NCI-H2227 (cell line): ENCODE measurements at regions not wholly inside any gene's neighbourhood (a gene's known extent, or its start where the extent isn't known, plus 50 kb on each side); places are given as distances from the start of the nearest gene placed in this dataset.

ENCODE experiments used
- DNase-seq: peaks from one replicate; lab custom pipeline; 2025; ENCODE audit not compliant: unreplicated experiment; lab: John Stamatoyannopoulos, UW

GRCh38 chr20:58139849-58140786 is 88.3 kb downstream of the ANKRD60 start:
- no peak for DNase-seq

- no peak for DNase-seq
Measured at GRCh38 chr20:58138395-58138794, 90.1 kb downstream of the ANKRD60 start.

- DNase-seq = no peak
Measured at GRCh38 chr20:58137651-58138265, 90.7 kb downstream of the ANKRD60 start.

- no peak for DNase-seq
Measured at GRCh38 chr20:58137236-58137635, 91.2 kb downstream of the ANKRD60 start.

GRCh38 chr20:58136149-58136484 is 92.3 kb downstream of the ANKRD60 start:
- DNase-seq = no peak

- no peak for DNase-seq
Measured at GRCh38 chr20:58135441-58136148, 92.9 kb downstream of the ANKRD60 start.

GRCh38 chr20:58133020-58133808 is 95.2 kb downstream of the ANKRD60 start:
- no peak for DNase-seq

- DNase-seq = no peak
Measured at GRCh38 chr20:58131551-58132142, 96.8 kb downstream of the ANKRD60 start.

- no peak for DNase-seq
Measured at GRCh38 chr20:58131151-58131550, 97.3 kb downstream of the ANKRD60 start.

GRCh38 chr20:58130581-58130980 is 97.9 kb downstream of the ANKRD60 start:
- no peak for DNase-seq

GRCh38 chr20:58130156-58130555 is 98.3 kb downstream of the ANKRD60 start:
- DNase-seq = no peak

GRCh38 chr20:58129721-58130151 is 98.7 kb downstream of the ANKRD60 start:
- DNase-seq = no peak

- no peak for DNase-seq
Measured at GRCh38 chr20:58128635-58129625, 99.5 kb downstream of the ANKRD60 start.

GRCh38 chr20:58127701-58128111 is 100.7 kb downstream of the ANKRD60 start:
- no peak for DNase-seq

- DNase-seq = no peak
Measured at GRCh38 chr20:58125726-58126125, 102.7 kb downstream of the ANKRD60 start.

- no peak for DNase-seq
Measured at GRCh38 chr20:58117944-58118343, 110.5 kb downstream of the ANKRD60 start.

GRCh38 chr20:58116505-58116904 is 111.9 kb downstream of the ANKRD60 start:
- no peak for DNase-seq

- no peak for DNase-seq
Measured at GRCh38 chr20:58113716-58114115, 114.7 kb downstream of the ANKRD60 start.

- DNase-seq = no peak
Measured at GRCh38 chr20:58112017-58112781, 116.3 kb downstream of the ANKRD60 start.
